IMR-90 (cell line): ENCODE measurements at regions not wholly inside any gene's neighbourhood (a gene's known extent, or its start where the extent isn't known, plus 50 kb on each side); places are given as distances from the start of the nearest gene placed in this dataset.

ENCODE experiments used
- ATAC-seq: fragments of 200-7000 bp; cut with Tn5 transposase; 2 replicates; pipeline ENCODE4 v1.9.1; 2020; ENCODE audit warnings: low read depth, mild to moderate bottlenecking, moderate library complexity
- BruUV-seq: library from RNA; stranded (reverse); fragments of 400-500 nt; replicated peaks from 2 replicates; lab custom pipeline; 2021; lab: Mats Ljungman, UMichigan
- CTCF ChIA-PET: fragments of 300-600 bp; formaldehyde crosslinking; extraction: SDS; loops from one replicate; lab custom pipeline; 2021; ENCODE audit warnings: antibody characterized with exemption; lab: Yijun Ruan, JAX
- POLR2A ChIA-PET: fragments of 300-600 bp; sonication (Branson Sonifier 250); formaldehyde crosslinking; loops from one replicate; lab custom pipeline; 2022; ENCODE audit warnings: antibody characterized with exemption; ENCODE audit not compliant: unreplicated experiment; lab: Charles Lee
- DNase-seq: peaks from one replicate; pipeline ENCODE4 v3.0.0; 2013
- H2AFZ ChIP-seq: replicated peaks from 2 replicates; pipeline ENCODE3; 2013; ENCODE audit warnings: low read length, mild to moderate bottlenecking; ENCODE audit not compliant: poor library complexity
- H2AK5ac ChIP-seq: 2 replicates; pipeline ENCODE4 v1.6.1; 2013; ENCODE audit warnings: low read depth, low read length, inconsistent platforms
- H2AK9ac ChIP-seq: replicated peaks from 2 replicates; pipeline ENCODE3; 2013; ENCODE audit warnings: mild to moderate bottlenecking, low read depth, low read length, moderate library complexity; ENCODE audit not compliant: poor library complexity
- H2BK120ac ChIP-seq: 2 replicates; pipeline ENCODE4 v1.6.1; 2013; ENCODE audit warnings: low read depth, low read length, inconsistent platforms
- H2BK15ac ChIP-seq: 3 replicates; pipeline ENCODE4 v1.6.1; 2013; ENCODE audit warnings: low read depth, low read length, inconsistent platforms
- H2BK20ac ChIP-seq: 2 replicates; pipeline ENCODE4 v1.6.1; 2013; ENCODE audit warnings: low read depth, mild to moderate bottlenecking, inconsistent platforms, low read length, moderate library complexity
- H2BK5ac ChIP-seq: 2 replicates; pipeline ENCODE4 v1.6.1; 2013; ENCODE audit warnings: mild to moderate bottlenecking, low read depth, low read length, inconsistent platforms; ENCODE audit not compliant: poor library complexity, severe bottlenecking
- H3K14ac ChIP-seq: replicated peaks from 2 replicates; pipeline ENCODE4 v1.6.1; 2013; ENCODE audit warnings: low read depth, low read length, inconsistent platforms
- H3K18ac ChIP-seq: 2 replicates; pipeline ENCODE4 v1.6.1; 2013; ENCODE audit warnings: low read depth, low read length, control low read depth
- H3K23ac ChIP-seq: 2 replicates; pipeline ENCODE4 v1.6.1; 2013; ENCODE audit warnings: low read depth, low read length, inconsistent platforms
- H3K27ac ChIP-seq: 2 replicates; pipeline ENCODE4 v1.5.1; 2013; ENCODE audit warnings: mild to moderate bottlenecking, control low read depth, low read length; ENCODE audit not compliant: insufficient read depth
- H3K27me3 ChIP-seq: 2 replicates; pipeline ENCODE4 v1.6.1; 2013; ENCODE audit warnings: low read length; ENCODE audit not compliant: control insufficient read depth, insufficient read depth
- H3K36me3 ChIP-seq: 2 replicates; pipeline ENCODE4 v1.6.1; 2013; ENCODE audit warnings: low read length, mixed read lengths; ENCODE audit not compliant: control insufficient read depth, insufficient read depth
- H3K4ac ChIP-seq: 2 replicates; pipeline ENCODE4 v1.6.1; 2013; ENCODE audit warnings: low read depth, low read length, inconsistent platforms
- H3K4me1 ChIP-seq: 2 replicates; pipeline ENCODE4 v1.6.1; 2013; ENCODE audit warnings: low read length, mixed read lengths; ENCODE audit not compliant: control insufficient read depth, insufficient read depth
- H3K4me2 ChIP-seq: 2 replicates; pipeline ENCODE4 v1.6.1; 2013; ENCODE audit warnings: low read depth, mild to moderate bottlenecking, control low read depth, low read length, moderate library complexity
- H3K4me3 ChIP-seq: 2 replicates; pipeline ENCODE4 v1.5.1; 2013; ENCODE audit warnings: low read depth, mild to moderate bottlenecking, control low read depth, low read length, moderate library complexity; ENCODE audit not compliant: insufficient read depth
- H3K56ac ChIP-seq: 2 replicates; pipeline ENCODE4 v1.6.1; 2013; ENCODE audit warnings: low read length, inconsistent platforms; ENCODE audit not compliant: insufficient read depth; ENCODE audit errors: extremely low read depth
- H3K79me1 ChIP-seq, 2 experiments: 2 replicates each; pipeline ENCODE4 v1.6.1; 2013; ENCODE audit warnings: low read length in 2 of 2, inconsistent platforms in 1 of 2, low read depth in 1 of 2
- H3K9ac ChIP-seq: 2 replicates; pipeline ENCODE4 v1.6.1; 2013; ENCODE audit warnings: low read depth, low read length, control low read depth
- H3K9me1 ChIP-seq: 2 replicates; pipeline ENCODE4 v1.6.1; 2013; ENCODE audit warnings: low read length, inconsistent platforms; ENCODE audit not compliant: insufficient read depth
- H3K9me3 ChIP-seq: 2 replicates; pipeline ENCODE4 v1.6.1; 2013; ENCODE audit warnings: low read length; ENCODE audit not compliant: control insufficient read depth, insufficient read depth
- H4K20me1 ChIP-seq: 2 replicates; pipeline ENCODE4 v1.6.1; 2013; ENCODE audit warnings: low read length, inconsistent platforms; ENCODE audit not compliant: insufficient read depth
- H4K5ac ChIP-seq: 2 replicates; pipeline ENCODE4 v1.6.1; 2013; ENCODE audit warnings: mild to moderate bottlenecking, low read depth, low read length, control low read depth
- H4K8ac ChIP-seq, 2 experiments: 2 replicates each; pipeline ENCODE4 v1.6.1; 2013; ENCODE audit warnings: low read depth in 2 of 2, low read length in 2 of 2, control low read depth in 1 of 2, inconsistent platforms in 1 of 2
- H4K91ac ChIP-seq: 2 replicates; pipeline ENCODE4 v1.6.1; 2013; ENCODE audit warnings: low read depth, low read length, inconsistent platforms; ENCODE audit not compliant: insufficient read depth
- FOS ChIP-seq: fragments of 150-350 bp; IDR thresholded peaks from 2 replicates; pipeline ENCODE4 v1.6.1; 2016; ENCODE audit warnings: low read depth, low read length
- MAFK ChIP-seq: IDR thresholded peaks from 2 replicates; pipeline ENCODE4 v1.6.1; 2012; ENCODE audit warnings: low read depth, low read length, improper control_type of control experiment
- POLR2A ChIP-seq: IDR thresholded peaks from 2 replicates; pipeline ENCODE4 v1.6.1; 2012; ENCODE audit warnings: mild to moderate bottlenecking, low read depth, low read length
- RAD21 ChIP-seq: IDR thresholded peaks from 2 replicates; pipeline ENCODE4 v1.6.1; 2012; ENCODE audit warnings: low read length, improper control_type of control experiment
- RCOR1 ChIP-seq: IDR thresholded peaks from 2 replicates; pipeline ENCODE4 v1.6.1; 2012; ENCODE audit warnings: mild to moderate bottlenecking, low read length, improper control_type of control experiment; ENCODE audit not compliant: insufficient replicate concordance
- SMC3 ChIP-seq: fragments of 150-350 bp; IDR thresholded peaks from 2 replicates; pipeline ENCODE4 v1.6.1; 2016; ENCODE audit warnings: low read depth, mild to moderate bottlenecking, antibody characterized with exemption, low read length, moderate library complexity
- WGBS, 2 experiments: methylation state at CpG; one replicate each; pipeline versions ENCODE4 v1.1.5 to v1.1.7; 2013; ENCODE audit warnings: missing lambda C conversion rate in 2 of 2; ENCODE audit not compliant: insufficient read length in 1 of 2; ENCODE audit errors: extremely low coverage in 2 of 2; 5-methylcytosine and 5-hydroxymethylcytosine counted together
- dilution Hi-C: fragments of 300-500 bp; cut with HindIII; formaldehyde crosslinking; loops from one replicate; pipeline ENCODE4 v1.14.3; 2018; ENCODE audit warnings: low sequenced_read_pairs; ENCODE audit not compliant: unreplicated experiment
- in situ Hi-C: fragments of 300-500 bp; cut with MboI; formaldehyde crosslinking; loops from 3 replicates; pipeline ENCODE4 v1.14.3; 2019; ENCODE audit warnings: low sequenced_read_pairs, inconsistent platforms, mixed read lengths
- intact Hi-C: fragments of 100-400 bp; cut with micrococcal nuclease; formaldehyde crosslinking; loops from 2 replicates; pipeline ENCODE4 v1.10.0; 2022
- TF ChIP-seq, protein P1 (sequence below): fragments of 150-350 bp; IDR thresholded peaks from 2 replicates; pipeline ENCODE4 v1.6.1; 2017; ENCODE audit warnings: mild to moderate bottlenecking, antibody characterized with exemption, low read length, low read depth

DNA sequence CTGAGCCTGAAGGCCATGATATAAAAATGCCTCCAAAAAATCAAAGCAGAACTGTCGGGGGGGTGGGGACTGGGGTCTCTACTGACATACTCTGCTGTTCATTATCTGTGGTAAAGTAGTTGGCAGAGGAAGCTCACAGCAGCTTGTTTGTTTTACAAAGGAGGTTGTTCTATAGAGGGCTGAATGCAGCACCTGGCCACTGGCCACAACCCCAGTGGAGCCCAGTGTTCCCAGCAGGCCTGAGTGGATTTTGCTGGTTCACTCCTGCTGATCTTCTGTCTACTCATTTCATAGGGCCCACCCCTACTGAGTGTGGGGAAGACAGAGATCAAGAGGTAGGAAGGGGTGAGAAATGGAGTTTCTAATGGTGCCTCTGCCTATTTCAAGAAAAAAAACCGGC is 125.5 kb downstream of the DIPK2A start:
- H3K56ac ChIP-seq = no peak overlapping the region
- no peak overlapping the region for H2AK5ac ChIP-seq
- H3K18ac ChIP-seq = no peak overlapping the region
- H3K79me1 ChIP-seq = no peaks in the 10 kb centered on the region
- DNase-seq = no peak
- BruUV-seq = no TSS peak
- no peak overlapping the region for H4K8ac ChIP-seq
- no peaks in the 10 kb centered on the region for H3K9me3 ChIP-seq
- H2AFZ ChIP-seq = no peak overlapping the region
- H3K9me1 ChIP-seq = no peaks in the 10 kb centered on the region
- dilution Hi-C loops = no loop called here
- H3K27ac ChIP-seq = no peak overlapping the region
- no peak for ATAC-seq
- in situ Hi-C loops = no loop called here
- H3K36me3 ChIP-seq = no peaks in the 10 kb centered on the region
- no peak overlapping the region for H3K14ac ChIP-seq
- intact Hi-C loops = loop anchor here (10.0 kb wide), 1 partner anchor 72 kb away; no protein-coding TSS in a partner anchor
- 80% methylated on average over 1 of the region's 2 CpGs; no CpG with 5 or more reads in 1 of the 2 experiments for WGBS, 2 experiments
- no peak overlapping the region for H2BK5ac ChIP-seq
- no peak overlapping the region for H3K23ac ChIP-seq
- CTCF ChIA-PET = no interaction called here
- no peaks in the 10 kb centered on the region for H4K20me1 ChIP-seq
- H2BK120ac ChIP-seq = no peak overlapping the region
- no peak overlapping the region for H4K5ac ChIP-seq
- no peak overlapping the region for H3K4ac ChIP-seq
- POLR2A ChIA-PET = no interaction called here
- no peak overlapping the region for H4K91ac ChIP-seq
- no peak overlapping the region for H3K9ac ChIP-seq
- H2AK9ac ChIP-seq = no peak overlapping the region
- no peak overlapping the region for H3K4me2 ChIP-seq
- no peaks in the 10 kb centered on the region for H3K4me1 ChIP-seq
- no peaks in the 10 kb centered on the region for H3K27me3 ChIP-seq
- TF ChIP-seq POLR2A = no peak
- no peak for TF ChIP-seq MAFK
- TF ChIP-seq RCOR1 = no peak
- no peak for TF ChIP-seq RAD21
- TF ChIP-seq FOS = no peak
- no peak for TF ChIP-seq SMC3
- TF ChIP-seq, protein P1, sequence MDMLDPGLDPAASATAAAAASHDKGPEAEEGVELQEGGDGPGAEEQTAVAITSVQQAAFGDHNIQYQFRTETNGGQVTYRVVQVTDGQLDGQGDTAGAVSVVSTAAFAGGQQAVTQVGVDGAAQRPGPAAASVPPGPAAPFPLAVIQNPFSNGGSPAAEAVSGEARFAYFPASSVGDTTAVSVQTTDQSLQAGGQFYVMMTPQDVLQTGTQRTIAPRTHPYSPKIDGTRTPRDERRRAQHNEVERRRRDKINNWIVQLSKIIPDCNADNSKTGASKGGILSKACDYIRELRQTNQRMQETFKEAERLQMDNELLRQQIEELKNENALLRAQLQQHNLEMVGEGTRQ = no peak
- H3K4me3 ChIP-seq = no peak overlapping the region
- H2BK15ac ChIP-seq = no peak overlapping the region
- no peak overlapping the region for H2BK20ac ChIP-seq
